Parathyroid adenoma (tissue), 2 donors: ENCODE measurements at regions not wholly inside any gene's neighbourhood (a gene's known extent, or its start where the extent isn't known, plus 50 kb on each side); places are given as distances from the start of the nearest gene placed in this dataset.

Experiments used
- H2AFZ ChIP-seq: fragments of 300-600 bp; sonication (generic); one replicate; pipeline ENCODE4 v1.7.0; 2017; ENCODE audit warnings: antibody characterized with exemption, mild to moderate bottlenecking
- H3K27ac ChIP-seq: fragments of 300-600 bp; sonication (generic); one replicate; pipeline ENCODE4 v1.7.0; 2017
- H3K27me3 ChIP-seq: fragments of 300-600 bp; sonication (generic); one replicate; pipeline ENCODE4 v1.7.0; 2017; ENCODE audit warnings: low read length; ENCODE audit not compliant: control insufficient read depth, insufficient read depth
- H3K36me3 ChIP-seq: fragments of 300-600 bp; sonication (generic); one replicate; pipeline ENCODE4 v1.7.0; 2017; ENCODE audit warnings: low read length; ENCODE audit not compliant: control insufficient read depth, insufficient read depth
- H3K4me1 ChIP-seq: fragments of 300-600 bp; sonication (generic); one replicate; pipeline ENCODE4 v1.7.0; 2017; ENCODE audit warnings: control low read depth
- H3K4me2 ChIP-seq: fragments of 300-600 bp; sonication (generic); one replicate; pipeline ENCODE4 v1.7.0; 2017; ENCODE audit warnings: low read length
- H3K4me3 ChIP-seq: fragments of 300-600 bp; sonication (generic); one replicate; pipeline ENCODE4 v1.7.0; 2017; ENCODE audit warnings: low read depth, low read length
- H3K79me2 ChIP-seq: fragments of 300-600 bp; sonication (generic); one replicate; pipeline ENCODE4 v1.7.0; 2017; ENCODE audit warnings: control low read depth
- H3K9ac ChIP-seq: fragments of 300-600 bp; sonication (generic); one replicate; pipeline ENCODE4 v1.7.0; 2017; ENCODE audit warnings: mild to moderate bottlenecking
- H3K9me3 ChIP-seq: fragments of 300-600 bp; sonication (generic); one replicate; pipeline ENCODE4 v1.7.0; 2017; ENCODE audit warnings: low read length; ENCODE audit not compliant: control insufficient read depth
- TF ChIP-seq, protein P1 (sequence below): fragments of 300-600 bp; sonication (generic); IDR thresholded peaks from one replicate; pipeline ENCODE4 v1.7.0; 2017; ENCODE audit warnings: antibody characterized with exemption, mild to moderate bottlenecking
- donor health status: primary hyperparathyroidism.

DNA sequence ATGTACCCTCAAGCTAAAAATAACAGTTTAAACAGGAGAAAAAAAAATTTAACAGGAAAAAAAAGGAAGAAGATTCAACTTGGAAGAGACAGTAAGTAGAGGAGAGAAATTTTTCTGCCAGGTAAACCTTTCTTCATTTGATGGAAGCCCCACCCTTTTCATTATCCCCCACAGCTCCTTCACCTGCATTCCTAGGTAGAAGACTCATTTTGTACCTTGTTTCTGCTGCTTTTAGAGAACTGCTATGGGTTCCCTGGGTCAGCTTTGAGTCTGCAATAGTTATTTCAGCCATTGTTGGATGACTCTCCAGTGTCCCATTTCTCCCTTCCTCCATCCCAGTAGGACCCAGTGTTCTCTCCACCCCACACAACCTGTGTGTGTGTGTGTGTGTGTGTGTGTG lies 74.1 kb upstream of the CPEB4 start:
- no peak overlapping the region for H3K4me3 ChIP-seq
- H3K27me3 ChIP-seq = no peaks in the 10 kb centered on the region
- H3K9ac ChIP-seq = no peak overlapping the region
- TF ChIP-seq, protein P1, sequence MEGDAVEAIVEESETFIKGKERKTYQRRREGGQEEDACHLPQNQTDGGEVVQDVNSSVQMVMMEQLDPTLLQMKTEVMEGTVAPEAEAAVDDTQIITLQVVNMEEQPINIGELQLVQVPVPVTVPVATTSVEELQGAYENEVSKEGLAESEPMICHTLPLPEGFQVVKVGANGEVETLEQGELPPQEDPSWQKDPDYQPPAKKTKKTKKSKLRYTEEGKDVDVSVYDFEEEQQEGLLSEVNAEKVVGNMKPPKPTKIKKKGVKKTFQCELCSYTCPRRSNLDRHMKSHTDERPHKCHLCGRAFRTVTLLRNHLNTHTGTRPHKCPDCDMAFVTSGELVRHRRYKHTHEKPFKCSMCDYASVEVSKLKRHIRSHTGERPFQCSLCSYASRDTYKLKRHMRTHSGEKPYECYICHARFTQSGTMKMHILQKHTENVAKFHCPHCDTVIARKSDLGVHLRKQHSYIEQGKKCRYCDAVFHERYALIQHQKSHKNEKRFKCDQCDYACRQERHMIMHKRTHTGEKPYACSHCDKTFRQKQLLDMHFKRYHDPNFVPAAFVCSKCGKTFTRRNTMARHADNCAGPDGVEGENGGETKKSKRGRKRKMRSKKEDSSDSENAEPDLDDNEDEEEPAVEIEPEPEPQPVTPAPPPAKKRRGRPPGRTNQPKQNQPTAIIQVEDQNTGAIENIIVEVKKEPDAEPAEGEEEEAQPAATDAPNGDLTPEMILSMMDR = no peak
- no peak overlapping the region for H3K27ac ChIP-seq
- no peaks in the 10 kb centered on the region for H3K9me3 ChIP-seq
- no peaks in the 10 kb centered on the region for H3K36me3 ChIP-seq
- H3K4me2 ChIP-seq = no peak overlapping the region
- H2AFZ ChIP-seq = no peak overlapping the region
- peaks cover 19% of the 10 kb centered on the region for H3K4me1 ChIP-seq
- peaks cover 8% of the 10 kb centered on the region for H3K79me2 ChIP-seq

DNA sequence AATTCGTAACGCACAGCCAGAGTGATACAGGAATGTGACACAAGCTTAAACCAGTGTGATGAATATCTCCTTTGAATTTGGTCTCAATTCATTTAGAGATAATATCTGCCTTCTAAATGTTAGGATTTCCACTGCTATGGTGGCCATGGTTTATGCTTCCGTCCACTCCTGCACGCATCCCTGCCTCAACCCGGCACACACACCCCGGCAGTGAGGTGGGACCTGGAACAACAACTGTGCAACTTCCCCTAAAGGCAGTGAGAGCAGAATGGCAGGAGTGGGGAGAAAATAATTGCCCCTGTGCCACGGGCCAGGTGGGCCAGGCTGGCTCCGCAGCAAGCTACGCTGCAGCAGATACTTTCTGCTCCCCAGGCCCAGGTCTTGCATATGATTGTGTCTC lies 72.6 kb upstream of the CPEB4 start:
- no peaks in the 10 kb centered on the region for H3K36me3 ChIP-seq
- H3K27ac ChIP-seq = peak overlapping the region; percentile 54

DNA sequence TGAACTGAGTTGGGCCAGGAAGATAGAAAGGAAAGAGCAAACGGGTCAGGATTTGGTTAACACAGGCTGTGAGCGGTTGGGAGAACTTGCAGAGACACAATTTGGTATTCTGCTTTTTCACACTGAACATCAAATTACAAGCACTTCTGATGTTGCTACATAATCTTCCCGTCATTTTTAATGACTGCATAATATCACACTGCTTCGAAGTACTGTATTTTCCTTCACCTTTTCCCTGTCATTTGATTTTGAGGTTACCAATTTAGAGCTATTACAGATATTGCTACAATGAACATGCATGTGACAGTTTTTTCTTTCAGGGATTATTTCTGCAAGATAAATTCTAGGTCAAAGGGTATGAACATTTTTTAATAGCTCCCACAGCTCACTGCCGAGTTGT lies 71.4 kb upstream of the CPEB4 start:
- TF ChIP-seq, protein P1 = no peak
- H3K4me1 ChIP-seq = peaks cover 24% of the 10 kb centered on the region
- no peak overlapping the region for H3K27ac ChIP-seq

More for the DNA sequence above, 72.6 kb upstream of the CPEB4 start:
- TF ChIP-seq, protein P1 = no peak
- Histone ChIP-seq H3K79me2 (peaks cover 5% of the 10 kb centered on the region), H2AFZ (peak overlapping the region; percentile 69), H3K4me3 (peak overlapping the region; percentile 3), H3K4me1 (peaks cover 19% of the 10 kb centered on the region), H3K9ac (no peak overlapping the region), H3K9me3 (no peaks in the 10 kb centered on the region), H3K4me2 (peak overlapping the region; percentile 47), H3K27me3 (no peaks in the 10 kb centered on the region)

DNA sequence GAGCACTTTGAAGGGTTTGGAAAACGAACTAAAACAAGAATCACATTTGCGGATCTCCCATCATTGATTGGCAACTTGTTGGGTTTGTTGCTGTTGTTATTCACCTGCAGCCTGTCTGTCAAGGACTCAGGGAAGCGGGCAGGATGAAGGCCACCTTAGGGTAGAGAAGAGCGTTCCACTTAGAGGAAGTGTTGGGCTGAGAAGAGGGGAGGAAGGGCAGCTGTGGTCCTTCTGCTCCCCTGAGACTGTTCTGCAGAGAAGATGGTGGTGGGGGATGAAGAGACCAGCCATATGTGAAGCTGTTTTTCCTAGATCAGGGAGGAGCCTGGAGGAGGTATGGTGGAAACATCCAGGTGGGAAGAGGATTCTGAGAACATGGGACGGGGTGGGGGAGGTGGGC lies 70.6 kb upstream of the CPEB4 start:
- H3K9me3 ChIP-seq = no peaks in the 10 kb centered on the region
- H3K27me3 ChIP-seq = no peaks in the 10 kb centered on the region
- H3K79me2 ChIP-seq = no peaks in the 10 kb centered on the region
- peaks cover 25% of the 10 kb centered on the region for H3K4me1 ChIP-seq
- no peak overlapping the region for H3K4me2 ChIP-seq
- H3K36me3 ChIP-seq = no peaks in the 10 kb centered on the region
- H3K27ac ChIP-seq = no peak overlapping the region
- H3K4me3 ChIP-seq = no peak overlapping the region
- no peak overlapping the region for H3K9ac ChIP-seq
- H2AFZ ChIP-seq = no peak overlapping the region
- TF ChIP-seq, protein P1 = no peak

More for the DNA sequence above, 71.4 kb upstream of the CPEB4 start:
- Histone ChIP-seq H3K4me3 (no peak overlapping the region), H3K36me3 (no peaks in the 10 kb centered on the region), H3K79me2 (no peaks in the 10 kb centered on the region), H3K9ac (no peak overlapping the region), H3K27me3 (no peaks in the 10 kb centered on the region), H2AFZ (peak overlapping the region; percentile 9), H3K9me3 (no peaks in the 10 kb centered on the region), H3K4me2 (no peak overlapping the region)

DNA sequence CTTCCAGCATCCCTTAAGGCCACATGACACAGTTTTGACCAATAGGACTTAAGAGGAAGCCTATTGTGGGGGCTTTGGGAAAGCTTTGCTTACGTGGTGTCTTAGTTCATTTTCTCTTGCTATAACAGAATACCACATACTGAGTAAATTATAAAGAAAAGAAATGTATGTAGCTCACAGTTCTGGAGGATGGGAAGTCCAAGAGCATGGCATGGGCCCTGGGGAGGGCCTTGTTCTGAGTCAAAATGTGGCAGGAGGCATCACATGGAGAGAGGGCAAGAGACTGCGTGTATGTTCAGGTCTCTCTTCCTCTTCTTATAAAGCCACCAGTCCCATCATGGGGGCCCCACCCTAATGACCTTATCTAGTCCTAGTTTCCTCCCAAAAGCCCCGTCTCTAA lies 68.6 kb upstream of the CPEB4 start:
- Histone ChIP-seq H3K9me3 (no peaks in the 10 kb centered on the region), H3K4me1 (peaks cover 41% of the 10 kb centered on the region), H3K27ac (no peak overlapping the region), H3K27me3 (no peaks in the 10 kb centered on the region), H3K4me2 (no peak overlapping the region), H3K36me3 (no peaks in the 10 kb centered on the region), H3K9ac (no peak overlapping the region), H3K79me2 (no peaks in the 10 kb centered on the region), H2AFZ (no peak overlapping the region), H3K4me3 (no peak overlapping the region)
- TF ChIP-seq, protein P1 = no peak
